Gastroesophageal sphincter (tissue), 4 donors: ENCODE measurements at regions not wholly inside any gene's neighbourhood (a gene's known extent, or its start where the extent isn't known, plus 50 kb on each side); places are given as distances from the start of the nearest gene placed in this dataset.

Experiments used
- ATAC-seq: fragments of 150-250 bp; one replicate; pipeline ENCODE4 v1.9.1; 2016; ENCODE audit warnings: mild to moderate bottlenecking, moderate library complexity
- H3K27ac ChIP-seq, 4 donors: fragments of 200-600 bp; sonication (generic) in 3 of 4; 1 replicate in 3 of 4; 2 replicates in 1 of 4; pipeline ENCODE4 v1.5.1; 2016 to 2019
- H3K27me3 ChIP-seq: fragments of 200-600 bp; sonication (generic); one replicate; pipeline ENCODE4 v1.5.1; 2019
- H3K36me3 ChIP-seq, 2 donors: fragments of 200-600 bp; sonication (generic); one replicate each; pipeline ENCODE4 v1.5.1; 2019; ENCODE audit warnings: control low read depth in 1 of 2
- H3K4me1 ChIP-seq, 3 donors: fragments of 200-600 bp; sonication (generic); 1 replicate in 2 of 3; 2 replicates in 1 of 3; pipeline ENCODE4 v1.5.1; 2016 to 2019; ENCODE audit warnings: control low read depth in 2 of 3
- H3K4me3 ChIP-seq, 2 donors: fragments of 200-600 bp; sonication (generic); one replicate each; pipeline ENCODE4 v1.5.1; 2019; ENCODE audit warnings: mild to moderate bottlenecking in 1 of 2, moderate library complexity in 1 of 2
- H3K9me3 ChIP-seq, 3 donors: fragments of 200-600 bp; sonication (generic); one replicate each; pipeline ENCODE4 v1.5.1; 2017 to 2019; ENCODE audit warnings: control low read depth in 2 of 3
- CTCF ChIP-seq, 4 experiments: fragments of 200-600 bp in 2 of 4; fragments of 450-650 bp in 2 of 4; sonication (generic) in 1 of 4; IDR thresholded peaks; one replicate each; pipeline ENCODE4 v1.5.1; 2017 to 2019; ENCODE audit warnings: antibody characterized with exemption in 4 of 4, mild to moderate bottlenecking in 2 of 4, moderate library complexity in 2 of 4
- EP300 ChIP-seq: sonication (generic); formaldehyde crosslinking; IDR thresholded peaks from one replicate; pipeline ENCODE4 v1.6.1; 2017; ENCODE audit warnings: antibody characterized with exemption, mild to moderate bottlenecking
- POLR2A ChIP-seq, 2 donors: fragments of 450-650 bp; IDR thresholded peaks; one replicate each; pipeline ENCODE4 v1.6.1; 2017; ENCODE audit warnings: antibody characterized with exemption in 2 of 2, mild to moderate bottlenecking in 2 of 2, moderate library complexity in 1 of 2
- POLR2AphosphoS5 ChIP-seq: sonication (generic); formaldehyde crosslinking; IDR thresholded peaks from one replicate; pipeline ENCODE4 v1.6.1; 2017; ENCODE audit warnings: antibody characterized with exemption
- WGBS, 2 donors: methylation state at CpG; one replicate each; pipeline ENCODE4 v1.1.5; 2018; ENCODE audit warnings: low coverage in 1 of 2; 5-methylcytosine and 5-hydroxymethylcytosine counted together

- Histone ChIP-seq H3K9me3 (no peaks in the 10 kb centered on the region), H3K27ac (no peak overlapping the region), H3K4me1 (no peaks in the 10 kb centered on the region), H3K4me3 (no peak overlapping the region), H3K36me3 (no peaks in the 10 kb centered on the region), H3K27me3 (no peaks in the 10 kb centered on the region)
- WGBS, 2 donors: 84 to 97% methylated on average over 3 to 4 of the region's 4 CpGs
- no peak for ATAC-seq
- no peak for TF ChIP-seq POLR2A (IDR thresholded peaks at IDR 0.05)
- TF ChIP-seq EP300: no peak
- no peak for TF ChIP-seq CTCF (IDR thresholded peaks at IDR 0.05)
- TF ChIP-seq POLR2AphosphoS5: no peak
These were observed 478.9 kb downstream of the BCAT1 start for GRCh38 chr12:24470050-24470449.

DNA sequence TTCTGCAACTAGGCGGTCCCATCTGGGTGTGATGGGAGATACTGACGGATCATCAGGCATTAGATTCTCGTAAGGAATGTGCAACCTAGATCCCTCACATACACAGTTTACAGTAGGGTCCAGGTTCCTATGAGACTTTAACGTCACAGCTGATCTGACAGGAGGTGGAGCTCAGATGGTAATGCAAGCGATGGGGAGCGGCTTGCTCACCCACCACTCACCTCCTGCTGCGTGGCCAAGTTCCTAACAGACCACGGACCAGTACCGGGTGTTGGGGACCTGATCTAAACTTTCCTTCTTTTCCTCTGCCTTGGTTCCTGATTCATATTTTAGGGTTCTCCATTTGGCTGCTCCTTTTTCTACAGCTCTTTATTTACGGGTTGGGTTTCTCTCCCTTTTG is 479.8 kb downstream of the BCAT1 start:
- 90 to 94% methylated on average over 3 to 9 of the region's 10 CpGs for WGBS, 2 donors
- Histone ChIP-seq H3K27ac (no peak overlapping the region), H3K4me1 (no peaks in the 10 kb centered on the region), H3K36me3 (no peaks in the 10 kb centered on the region), H3K9me3 (no peaks in the 10 kb centered on the region), H3K27me3 (no peaks in the 10 kb centered on the region), H3K4me3 (no peak overlapping the region)
- TF ChIP-seq POLR2A (IDR thresholded peaks at IDR 0.05) (no peak), EP300 (no peak)
- ATAC-seq: no peak

- H3K27ac ChIP-seq: no peak overlapping the region
- no peaks in the 10 kb centered on the region for H3K27me3 ChIP-seq
- H3K4me1 ChIP-seq: no peaks in the 10 kb centered on the region
- WGBS, 2 donors: 57 to 74% methylated on average over 2 to 3 of the region's 3 CpGs
- TF ChIP-seq POLR2A (IDR thresholded peaks at IDR 0.05): no peak
- ATAC-seq: no peak
- no peaks in the 10 kb centered on the region for H3K36me3 ChIP-seq
- H3K4me3 ChIP-seq: no peak overlapping the region
- no peaks in the 10 kb centered on the region for H3K9me3 ChIP-seq
These were observed 481.7 kb downstream of the BCAT1 start for GRCh38 chr12:24467226-24467625.

DNA sequence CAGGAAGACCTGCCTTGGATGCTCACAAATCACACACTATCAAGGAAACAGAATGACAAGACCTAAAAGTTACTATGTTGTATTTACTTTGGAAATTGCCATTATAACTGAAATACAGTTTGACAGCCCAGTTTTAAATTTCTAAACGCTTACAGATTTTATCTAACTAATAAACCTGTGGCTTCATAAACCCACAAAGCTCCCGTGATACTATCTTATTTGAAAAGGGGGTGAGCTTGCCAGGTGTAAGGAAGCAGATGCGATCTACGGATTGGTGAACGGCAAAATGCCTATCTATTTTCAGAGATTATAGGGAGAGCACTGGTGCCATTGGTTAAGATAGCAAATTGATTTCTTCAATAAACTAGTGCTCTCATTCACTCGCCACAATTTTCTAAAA is 485.5 kb downstream of the BCAT1 start:
- Histone ChIP-seq H3K36me3 (no peaks in the 10 kb centered on the region), H3K27ac (no peak overlapping the region), H3K4me3 (no peak overlapping the region), H3K9me3 (no peaks in the 10 kb centered on the region), H3K27me3 (no peaks in the 10 kb centered on the region), H3K4me1 (no peaks in the 10 kb centered on the region)
- 84 to 87% methylated on average over 4 to 6 of the region's 6 CpGs for WGBS, 2 donors
- TF ChIP-seq CTCF (IDR thresholded peaks at IDR 0.05) (no peak), POLR2AphosphoS5 (no peak), POLR2A (IDR thresholded peaks at IDR 0.05) (no peak), EP300 (no peak)
- no peak for ATAC-seq

- Histone ChIP-seq H3K9me3 (no peaks in the 10 kb centered on the region), H3K27ac (no peak overlapping the region), H3K4me1 (no peaks in the 10 kb centered on the region), H3K36me3 (no peaks in the 10 kb centered on the region), H3K27me3 (no peaks in the 10 kb centered on the region), H3K4me3 (no peak overlapping the region)
- ATAC-seq: no peak
- TF ChIP-seq EP300 (no peak), POLR2A (IDR thresholded peaks at IDR 0.05) (no peak), CTCF (IDR thresholded peaks at IDR 0.05) (no peak), POLR2AphosphoS5 (no peak)
- WGBS, 2 donors: 86 to 100% methylated on average over 1 of the region's 1 CpG
These were observed 486.0 kb downstream of the BCAT1 start for GRCh38 chr12:24462946-24463345.

DNA sequence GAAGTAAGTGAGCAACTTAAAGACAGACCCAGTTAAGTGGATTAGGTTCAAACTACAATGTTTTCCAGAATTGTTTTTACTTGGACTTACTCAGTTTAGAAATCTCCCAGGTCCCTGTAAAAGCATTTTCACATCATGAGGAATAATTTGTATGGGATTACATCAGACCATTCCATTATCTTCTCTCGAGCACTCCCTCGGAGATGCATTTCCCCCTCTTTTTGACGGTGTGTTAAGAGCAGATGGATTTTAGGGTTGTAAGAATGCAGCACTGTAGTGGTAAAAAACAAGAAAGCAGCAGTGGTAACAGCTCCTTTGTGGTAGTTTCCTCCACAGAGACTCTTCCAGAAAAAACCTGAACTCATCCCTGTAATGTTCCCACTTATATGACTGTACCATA is 488.4 kb downstream of the BCAT1 start:
- TF ChIP-seq CTCF (IDR thresholded peaks at IDR 0.05) (no peak), POLR2A (IDR thresholded peaks at IDR 0.05) (no peak), POLR2AphosphoS5 (no peak), EP300 (no peak)
- no peaks in the 10 kb centered on the region for H3K27me3 ChIP-seq
- 92 to 100% methylated on average over 2 to 3 of the region's 3 CpGs for WGBS, 2 donors
- no peak overlapping the region for H3K4me3 ChIP-seq
- H3K36me3 ChIP-seq: no peaks in the 10 kb centered on the region
- peaks cover 0 to 5% (median 0%) of the 10 kb centered on the region in 3 donors for H3K4me1 ChIP-seq
- no peaks in the 10 kb centered on the region for H3K9me3 ChIP-seq
- no peak overlapping the region for H3K27ac ChIP-seq
- ATAC-seq: no peak
